Stimulated activated CD8-positive, alpha-beta memory T cell treated with anti-CD3 and anti-CD28 coated beads, Interleukin-15, amount 100 ng/mL, for 24 hours (primary cell): ENCODE measurements at regions not wholly inside any gene's neighbourhood (a gene's known extent, or its start where the extent isn't known, plus 50 kb on each side); places are given as distances from the start of the nearest gene placed in this dataset.

Source experiments
- DNase-seq: peaks from one replicate; pipeline ENCODE4 v3.0.0-alpha.2; 2020; ENCODE audit warnings: low read depth

- no peak for DNase-seq
These were observed 398.9 kb upstream of the ZNF507 start for GRCh38 chr19:31946491-31946890.

- no peak for DNase-seq
These were observed 397.8 kb upstream of the ZNF507 start for GRCh38 chr19:31947436-31948115.

DNA sequence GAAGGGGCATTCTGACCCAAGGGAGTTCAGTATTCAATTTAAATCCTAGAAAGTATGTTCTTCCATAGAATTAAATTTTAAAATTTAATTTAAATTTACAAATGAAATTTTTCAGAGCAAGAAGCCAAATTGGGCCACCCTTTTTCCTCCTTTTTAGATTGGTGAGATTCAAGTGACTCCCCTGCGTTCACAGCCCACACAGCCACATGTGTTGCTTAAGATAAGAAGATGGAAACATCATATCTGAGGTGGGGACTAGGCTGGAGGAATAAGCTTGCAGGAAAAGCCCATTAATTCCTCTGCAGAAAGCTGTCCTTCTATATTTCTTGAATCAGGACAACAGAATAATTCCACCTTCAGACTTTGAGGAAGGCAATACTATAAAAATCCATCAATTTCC, 392.7 kb upstream of the ZNF507 start:
- no peak for DNase-seq

DNA sequence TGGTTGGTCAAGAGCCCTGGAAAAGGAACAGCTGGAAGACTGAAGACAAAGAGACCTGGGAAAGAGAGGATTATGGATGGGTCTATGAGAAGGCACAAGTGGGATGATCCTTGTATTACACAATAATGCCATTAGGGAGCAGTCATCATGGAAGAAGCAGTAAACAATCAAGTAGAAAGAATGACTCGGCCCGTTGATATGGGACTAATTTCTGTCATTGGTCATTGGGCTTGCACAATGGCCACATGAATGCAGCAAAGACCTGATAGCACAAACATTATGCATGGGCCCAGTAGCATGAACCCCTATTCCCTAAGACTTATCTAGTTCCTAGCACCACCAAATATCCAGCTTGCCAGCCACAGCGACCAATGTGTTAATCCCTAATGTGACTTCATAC, 390.3 kb upstream of the ZNF507 start:
- no peak for DNase-seq

- DNase-seq: no peak
These were observed 389.5 kb upstream of the ZNF507 start for GRCh38 chr19:31955884-31956283.

GRCh38 chr19:31956771-31957392, 388.5 kb upstream of the ZNF507 start:
- no peak for DNase-seq

DNA sequence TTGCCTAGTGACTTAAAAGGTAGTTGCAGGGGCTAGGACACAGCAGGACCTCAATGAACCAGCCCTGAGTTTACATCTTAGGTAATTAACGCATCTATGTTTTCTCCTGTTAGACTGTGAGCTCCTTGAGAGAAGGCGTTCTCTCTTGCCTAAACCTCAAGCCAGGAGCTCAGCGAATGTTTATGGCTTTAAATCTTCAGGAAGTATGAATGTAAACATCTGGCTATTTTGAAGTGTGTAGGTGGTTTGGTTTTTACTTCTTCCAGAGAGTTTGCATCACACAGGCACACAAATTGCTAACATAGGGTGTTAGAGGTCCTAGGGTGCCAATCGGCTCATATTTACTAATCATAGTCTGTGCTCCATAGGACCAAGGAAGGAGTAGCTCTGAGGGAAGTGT, 387.7 kb upstream of the ZNF507 start:
- DNase-seq: no peak

GRCh38 chr19:31959527-31960018, 385.8 kb upstream of the ZNF507 start:
- no peak for DNase-seq

- no peak for DNase-seq
These were observed 384.9 kb upstream of the ZNF507 start for GRCh38 chr19:31960474-31960873.

- DNase-seq: no peak
These were observed 384.2 kb upstream of the ZNF507 start for GRCh38 chr19:31961191-31961590.

DNA sequence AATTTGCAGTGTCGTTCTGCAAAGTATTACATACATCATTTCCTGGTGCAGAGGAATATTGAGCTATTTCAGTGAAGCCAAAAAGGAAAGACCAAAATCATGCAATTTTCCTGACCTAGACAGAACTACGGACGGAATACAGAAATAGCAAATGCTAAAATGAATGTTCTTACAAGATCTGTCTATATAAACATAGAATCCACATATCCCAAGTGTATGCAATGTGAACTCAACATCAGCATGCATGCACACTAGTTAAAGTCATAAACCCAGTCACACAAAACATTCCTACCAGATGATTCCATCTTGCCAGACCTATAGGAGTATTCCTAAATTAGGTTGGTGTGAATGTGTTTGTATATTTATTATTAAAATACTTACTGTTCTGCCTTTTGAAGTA, 383.7 kb upstream of the ZNF507 start:
- no peak for DNase-seq

GRCh38 chr19:31962561-31962996, 382.8 kb upstream of the ZNF507 start:
- no peak for DNase-seq

GRCh38 chr19:31963746-31964145, 381.7 kb upstream of the ZNF507 start:
- DNase-seq: no peak

- DNase-seq: no peak
These were observed 376.4 kb upstream of the ZNF507 start for GRCh38 chr19:31969016-31969415.

DNA sequence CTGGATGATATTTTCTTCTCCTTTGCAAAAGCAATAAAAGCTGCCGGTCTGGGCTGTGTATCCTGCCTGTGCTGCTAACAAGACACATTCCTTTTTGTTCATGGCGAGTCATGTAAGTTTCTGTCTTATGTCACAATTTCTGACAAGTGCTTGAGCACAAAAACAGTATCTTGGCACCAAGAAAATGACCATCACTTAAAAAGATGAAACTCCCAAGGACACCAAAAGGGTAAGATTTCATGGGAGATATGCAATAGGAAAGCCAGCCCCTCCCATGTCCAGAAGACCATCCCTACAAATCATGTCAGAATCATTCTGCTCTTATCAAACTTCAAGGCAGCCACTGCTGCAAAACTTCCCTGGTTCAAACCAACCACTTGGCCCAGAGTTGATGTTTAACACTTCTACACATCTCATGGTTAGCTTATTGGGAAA, 375.4 kb upstream of the ZNF507 start:
- no peak for DNase-seq

- DNase-seq: no peak
These were observed 371.1 kb upstream of the ZNF507 start for GRCh38 chr19:31974290-31974689.

- DNase-seq: no peak
These were observed 370.5 kb upstream of the ZNF507 start for GRCh38 chr19:31974941-31975340.

- no peak for DNase-seq
These were observed 369.9 kb upstream of the ZNF507 start for GRCh38 chr19:31975461-31975860.

DNA sequence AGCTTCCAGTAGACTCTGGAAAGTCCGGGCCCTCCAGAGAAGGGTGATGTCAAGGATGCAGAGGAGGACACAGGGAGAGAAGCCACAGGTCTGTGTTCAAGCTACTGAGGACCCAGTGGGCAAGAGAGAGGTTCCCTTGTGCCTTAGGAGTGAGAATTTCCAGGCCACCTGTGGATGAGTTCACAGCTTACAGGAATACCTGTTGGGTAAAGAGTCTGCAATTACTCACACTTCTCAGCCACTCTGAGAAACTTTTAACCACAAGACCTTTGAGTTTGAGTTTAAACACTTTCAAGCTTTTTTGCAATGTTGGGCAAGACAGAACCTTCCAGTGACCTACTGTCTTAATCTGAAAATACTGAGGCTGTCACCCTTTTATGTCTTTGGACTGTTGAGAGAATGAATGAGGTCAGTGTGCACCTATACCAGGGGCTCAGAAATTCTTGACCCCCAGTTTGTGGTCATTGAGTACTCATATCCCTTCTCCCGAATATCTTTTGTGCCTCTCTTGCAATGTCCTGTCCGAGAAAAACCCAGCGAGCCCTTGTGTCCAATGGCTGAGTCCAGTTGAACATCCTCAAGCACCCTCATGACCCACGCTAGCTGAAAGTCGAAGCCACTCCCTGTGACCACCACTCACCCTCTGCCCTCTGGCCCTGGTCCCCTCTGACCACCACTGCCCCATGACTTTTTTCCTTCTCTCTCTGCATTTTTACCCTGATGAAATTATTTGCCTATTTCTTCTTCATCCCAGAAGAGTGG, 368.5 kb upstream of the ZNF507 start:
- DNase-seq: no peak

DNA sequence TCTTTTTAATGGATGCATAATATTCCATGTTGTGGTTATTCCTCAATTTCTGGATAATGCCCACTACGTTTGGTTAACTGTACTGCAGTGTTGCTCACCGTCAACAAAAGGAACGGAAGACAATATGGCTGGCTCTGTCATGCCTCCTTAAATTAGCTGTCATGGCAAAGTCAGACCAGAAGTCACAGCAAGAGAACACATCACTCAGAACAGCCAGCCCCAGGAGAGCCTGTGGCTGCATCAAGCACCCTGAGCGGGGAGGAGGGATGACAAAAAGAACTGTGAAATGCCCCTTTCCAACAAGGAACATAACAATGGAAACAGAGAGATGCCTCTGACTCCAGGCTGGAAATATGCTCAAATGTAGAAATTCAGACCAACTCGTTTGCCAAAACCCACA, 366.0 kb upstream of the ZNF507 start:
- no peak for DNase-seq

GRCh38 chr19:31979949-31980670, 365.3 kb upstream of the ZNF507 start:
- no peak for DNase-seq

- DNase-seq: no peak
These were observed 364.6 kb upstream of the ZNF507 start for GRCh38 chr19:31980796-31981195.
